HepG2 (cell line): ENCODE measurements at regions not wholly inside any gene's neighbourhood (a gene's known extent, or its start where the extent isn't known, plus 50 kb on each side); places are given as distances from the start of the nearest gene placed in this dataset.

Experiments used
- ATAC-seq: fragments of 200-7000 bp; cut with Tn5 transposase; 3 replicates; pipeline ENCODE4 v1.9.1; 2020; ENCODE audit warnings: mild to moderate bottlenecking, moderate library complexity
- BruUV-seq: library from RNA; stranded (reverse); fragments of 400-500 nt; replicated peaks from 2 replicates; lab custom pipeline; 2021; lab: Mats Ljungman, UMichigan
- CTCF ChIA-PET: fragments of 300-600 bp; formaldehyde crosslinking; extraction: SDS; loops from one replicate; lab custom pipeline; 2021; ENCODE audit warnings: low total read pairs, inconsistent platforms, low intra/inter-chr PET ratio; lab: Yijun Ruan, JAX
- POLR2A ChIA-PET: fragments of 350-600 bp; sonication (Branson Sonifier 250); formaldehyde crosslinking; loops from one replicate; lab custom pipeline; 2020; ENCODE audit warnings: antibody characterized with exemption, inconsistent platforms; lab: Yijun Ruan, JAX
- DNase-seq: peaks from one replicate; pipeline ENCODE4 v3.0.0-alpha.2; 2015; ENCODE audit warnings: low spot score
- FAIRE-seq: peaks from 3 replicates; lab custom pipeline; 2011; peaks lifted over from hg19 to GRCh38; lab: Jason Lieb, UNC
- H2AFZ ChIP-seq: one replicate; pipeline ENCODE4 v1.6.1; 2011; ENCODE audit warnings: low read length, inconsistent platforms
- H3K27ac ChIP-seq: fragments of 300-600 bp; 3 replicates; pipeline ENCODE4 v1.8.0; 2011; ENCODE audit warnings: mixed run types, mild to moderate bottlenecking, mixed read lengths, low read length, inconsistent platforms; ENCODE audit not compliant: insufficient read depth; ENCODE audit errors: extremely low read length
- H3K27me3 ChIP-seq, 2 experiments: fragments of 200-600 bp in 1 of 2; 2 replicates in 1 of 2; 3 replicates in 1 of 2; pipeline versions ENCODE4 v1.6.0 to v1.8.0; 2011; ENCODE audit warnings: low read length in 2 of 2, mild to moderate bottlenecking in 2 of 2, moderate library complexity in 2 of 2, inconsistent platforms in 1 of 2; ENCODE audit not compliant: insufficient read depth in 2 of 2, control insufficient read depth in 1 of 2
- H3K36me3 ChIP-seq, 2 experiments: fragments of 200-600 bp in 1 of 2; replicated peaks in 1 of 2; 2 replicates in 1 of 2; 3 replicates in 1 of 2; pipeline versions ENCODE4 v1.5.1 to v1.8.0; 2011; ENCODE audit warnings: low read length in 2 of 2, inconsistent platforms in 1 of 2; ENCODE audit not compliant: insufficient read depth in 2 of 2, control insufficient read depth in 1 of 2
- H3K4me1 ChIP-seq: 2 replicates; pipeline ENCODE4 v1.5.1; 2012; ENCODE audit warnings: low read length, inconsistent platforms; ENCODE audit not compliant: insufficient read depth
- H3K4me2 ChIP-seq: 2 replicates; pipeline ENCODE4 v1.6.0; 2011; ENCODE audit warnings: low read depth, low read length, inconsistent platforms
- H3K4me3 ChIP-seq, 3 experiments: fragments of 200-600 bp in 1 of 3; sonication (generic), shearing (Covaris generic) in 1 of 3; replicated peaks in 1 of 3; 2 replicates each; pipeline ENCODE4 v1.5.1; 2011 to 2016; ENCODE audit warnings: low read length in 3 of 3, inconsistent platforms in 2 of 3, low read depth in 2 of 3, mild to moderate bottlenecking in 2 of 3, control low read depth in 1 of 3, mixed read lengths in 1 of 3; ENCODE audit not compliant: insufficient read depth in 1 of 3
- H3K79me2 ChIP-seq: one replicate; pipeline ENCODE4 v1.6.1; 2011; ENCODE audit warnings: low read length, inconsistent platforms; ENCODE audit not compliant: insufficient read depth
- H3K9ac ChIP-seq: 2 replicates; pipeline ENCODE4 v1.6.0; 2011; ENCODE audit warnings: mild to moderate bottlenecking, low read depth, low read length, inconsistent platforms; ENCODE audit not compliant: insufficient read depth
- H3K9me3 ChIP-seq: 2 replicates; pipeline ENCODE4 v1.5.1; 2012; ENCODE audit warnings: mild to moderate bottlenecking, low read length
- H4K20me1 ChIP-seq: 2 replicates; pipeline ENCODE4 v1.6.0; 2011; ENCODE audit warnings: inconsistent platforms, mild to moderate bottlenecking, low read length, moderate library complexity; ENCODE audit not compliant: insufficient read depth
- FOSL2 ChIP-seq: sonication (generic); formaldehyde crosslinking; IDR thresholded peaks from 2 replicates; pipeline ENCODE4 v1.4.0; 2020; ENCODE audit warnings: missing genetic modification reagents
- MAFK ChIP-seq, 2 experiments: IDR thresholded peaks in 1 of 2; conservative IDR thresholded peaks in 1 of 2; 2 replicates each; pipeline ENCODE4 v1.6.1; 2011; ENCODE audit warnings: improper control_type of control experiment in 2 of 2, low read length in 2 of 2
- NFATC3 ChIP-seq: sonication (generic); formaldehyde crosslinking; IDR thresholded peaks from 2 replicates; pipeline ENCODE4 v1.5.1; 2020; ENCODE audit warnings: mild to moderate bottlenecking, missing genetic modification reagents
- ZNF30 ChIP-seq: sonication (generic); formaldehyde crosslinking; IDR thresholded peaks from 2 replicates; pipeline ENCODE4 v1.5.0; 2020; ENCODE audit warnings: mild to moderate bottlenecking, missing genetic modification reagents
- ZNF33A ChIP-seq: sonication (generic); formaldehyde crosslinking; IDR thresholded peaks from 2 replicates; pipeline ENCODE4 v1.5.1; 2020; ENCODE audit warnings: missing genetic modification reagents, mild to moderate bottlenecking, moderate library complexity, borderline replicate concordance
- ZNF670 ChIP-seq: sonication (generic); formaldehyde crosslinking; IDR thresholded peaks from 2 replicates; pipeline ENCODE4 v1.8.0; 2022; ENCODE audit warnings: mild to moderate bottlenecking, missing genetic modification reagents, borderline replicate concordance
- ZNF713 ChIP-seq: sonication (generic); formaldehyde crosslinking; IDR thresholded peaks from 2 replicates; pipeline ENCODE4 v1.4.0; 2020; ENCODE audit warnings: mild to moderate bottlenecking, missing genetic modification reagents
- ZNF720 ChIP-seq: sonication (generic); formaldehyde crosslinking; IDR thresholded peaks from 2 replicates; pipeline ENCODE4 v1.4.0; 2020; ENCODE audit warnings: missing genetic modification reagents
- ZNF777 ChIP-seq: sonication (generic); formaldehyde crosslinking; IDR thresholded peaks from 2 replicates; pipeline ENCODE4 v1.4.0; 2020; ENCODE audit warnings: missing genetic modification reagents
- WGBS: methylation state at CpG from one replicate; pipeline ENCODE4 v1.1.6; 2017; ENCODE audit warnings: low lambda C conversion rate; 5-methylcytosine and 5-hydroxymethylcytosine counted together
- in situ Hi-C: cut with HindIII; loops from 2 replicates; pipeline ENCODE4 v1.10.0; 2017; ENCODE audit warnings: low pct_unique_long_range_greater_than_20kb; ENCODE audit not compliant: extremely low pct_ligation_motif_present
- intact Hi-C: fragments of 100-400 bp; cut with micrococcal nuclease; formaldehyde crosslinking; loops from one replicate; pipeline ENCODE4 v1.10.0; 2022; ENCODE audit not compliant: unreplicated experiment
- TF ChIP-seq, protein P1 (sequence below): sonication (generic); formaldehyde crosslinking; IDR thresholded peaks from 2 replicates; pipeline ENCODE4 v1.4.0; 2020; ENCODE audit warnings: missing genetic modification reagents
- TF ChIP-seq, protein P2 (sequence below): sonication (generic); formaldehyde crosslinking; IDR thresholded peaks from 2 replicates; pipeline ENCODE4 v1.4.0; 2020; ENCODE audit warnings: mild to moderate bottlenecking, missing genetic modification reagents

DNA sequence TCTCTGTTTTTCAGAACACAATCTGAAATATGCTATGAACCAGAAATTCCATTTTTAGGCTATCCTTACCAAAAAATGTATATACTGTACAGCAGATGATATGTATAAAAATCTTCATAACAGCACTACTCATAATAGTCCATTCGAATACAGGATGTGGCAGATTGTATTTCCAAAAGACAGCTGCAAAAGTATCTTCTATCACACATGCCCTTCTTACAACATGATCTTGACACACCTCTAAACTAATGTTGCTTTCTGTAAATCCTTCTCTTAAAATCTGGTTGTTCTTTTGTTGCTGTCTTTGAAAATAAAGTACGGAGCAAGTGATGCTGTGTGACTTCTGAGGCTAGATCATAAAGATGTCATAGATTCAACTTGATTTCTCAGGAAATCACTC is 409.9 kb upstream of the LUZP2 start:
- 2% methylated on average over 2 of the region's 2 CpGs for WGBS
- Histone ChIP-seq H3K27ac (no peak overlapping the region), H3K27me3 (no peaks in the 10 kb centered on the region), H3K9me3 (no peaks in the 10 kb centered on the region), H2AFZ (no peak overlapping the region), H4K20me1 (no peaks in the 10 kb centered on the region), H3K79me2 (no peaks in the 10 kb centered on the region), H3K4me2 (no peak overlapping the region), H3K9ac (no peak overlapping the region), H3K36me3 (no peaks in the 10 kb centered on the region), H3K4me1 (no peaks in the 10 kb centered on the region), H3K4me3 (no peak overlapping the region)
- ATAC-seq (no peak), FAIRE-seq (no peak), DNase-seq (no peak)
- in situ Hi-C loops = no loop called here
- no TSS peak for BruUV-seq
- intact Hi-C loops = no loop called here
- TF ChIP-seq ZNF30 (CRISPR knock-in tag) = no peak
- TF ChIP-seq ZNF720 (CRISPR knock-in tag) = no peak
- TF ChIP-seq ZNF713 (CRISPR knock-in tag) = no peak
- TF ChIP-seq MAFK (conservative IDR thresholded peaks at IDR 0.05 in 1 of 2, IDR thresholded peaks at IDR 0.05 in 1 of 2; ENCODE audit: low read length in 2 of 2) = no peak
- TF ChIP-seq FOSL2 (CRISPR knock-in tag) = no peak
- TF ChIP-seq, protein P1, sequence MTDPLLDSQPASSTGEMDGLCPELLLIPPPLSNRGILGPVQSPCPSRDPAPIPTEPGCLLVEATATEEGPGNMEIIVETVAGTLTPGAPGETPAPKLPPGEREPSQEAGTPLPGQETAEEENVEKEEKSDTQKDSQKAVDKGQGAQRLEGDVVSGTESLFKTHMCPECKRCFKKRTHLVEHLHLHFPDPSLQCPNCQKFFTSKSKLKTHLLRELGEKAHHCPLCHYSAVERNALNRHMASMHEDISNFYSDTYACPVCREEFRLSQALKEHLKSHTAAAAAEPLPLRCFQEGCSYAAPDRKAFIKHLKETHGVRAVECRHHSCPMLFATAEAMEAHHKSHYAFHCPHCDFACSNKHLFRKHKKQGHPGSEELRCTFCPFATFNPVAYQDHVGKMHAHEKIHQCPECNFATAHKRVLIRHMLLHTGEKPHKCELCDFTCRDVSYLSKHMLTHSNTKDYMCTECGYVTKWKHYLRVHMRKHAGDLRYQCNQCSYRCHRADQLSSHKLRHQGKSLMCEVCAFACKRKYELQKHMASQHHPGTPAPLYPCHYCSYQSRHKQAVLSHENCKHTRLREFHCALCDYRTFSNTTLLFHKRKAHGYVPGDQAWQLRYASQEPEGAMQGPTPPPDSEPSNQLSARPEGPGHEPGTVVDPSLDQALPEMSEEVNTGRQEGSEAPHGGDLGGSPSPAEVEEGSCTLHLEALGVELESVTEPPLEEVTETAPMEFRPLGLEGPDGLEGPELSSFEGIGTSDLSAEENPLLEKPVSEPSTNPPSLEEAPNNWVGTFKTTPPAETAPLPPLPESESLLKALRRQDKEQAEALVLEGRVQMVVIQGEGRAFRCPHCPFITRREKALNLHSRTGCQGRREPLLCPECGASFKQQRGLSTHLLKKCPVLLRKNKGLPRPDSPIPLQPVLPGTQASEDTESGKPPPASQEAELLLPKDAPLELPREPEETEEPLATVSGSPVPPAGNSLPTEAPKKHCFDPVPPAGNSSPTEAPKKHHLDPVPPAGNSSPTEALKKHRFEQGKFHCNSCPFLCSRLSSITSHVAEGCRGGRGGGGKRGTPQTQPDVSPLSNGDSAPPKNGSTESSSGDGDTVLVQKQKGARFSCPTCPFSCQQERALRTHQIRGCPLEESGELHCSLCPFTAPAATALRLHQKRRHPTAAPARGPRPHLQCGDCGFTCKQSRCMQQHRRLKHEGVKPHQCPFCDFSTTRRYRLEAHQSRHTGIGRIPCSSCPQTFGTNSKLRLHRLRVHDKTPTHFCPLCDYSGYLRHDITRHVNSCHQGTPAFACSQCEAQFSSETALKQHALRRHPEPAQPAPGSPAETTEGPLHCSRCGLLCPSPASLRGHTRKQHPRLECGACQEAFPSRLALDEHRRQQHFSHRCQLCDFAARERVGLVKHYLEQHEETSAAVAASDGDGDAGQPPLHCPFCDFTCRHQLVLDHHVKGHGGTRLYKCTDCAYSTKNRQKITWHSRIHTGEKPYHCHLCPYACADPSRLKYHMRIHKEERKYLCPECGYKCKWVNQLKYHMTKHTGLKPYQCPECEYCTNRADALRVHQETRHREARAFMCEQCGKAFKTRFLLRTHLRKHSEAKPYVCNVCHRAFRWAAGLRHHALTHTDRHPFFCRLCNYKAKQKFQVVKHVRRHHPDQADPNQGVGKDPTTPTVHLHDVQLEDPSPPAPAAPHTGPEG (CRISPR knock-in tag) = no peak
- TF ChIP-seq ZNF33A (CRISPR knock-in tag) = no peak
- no peak for TF ChIP-seq ZNF670 (CRISPR knock-in tag)
- TF ChIP-seq, protein P2, sequence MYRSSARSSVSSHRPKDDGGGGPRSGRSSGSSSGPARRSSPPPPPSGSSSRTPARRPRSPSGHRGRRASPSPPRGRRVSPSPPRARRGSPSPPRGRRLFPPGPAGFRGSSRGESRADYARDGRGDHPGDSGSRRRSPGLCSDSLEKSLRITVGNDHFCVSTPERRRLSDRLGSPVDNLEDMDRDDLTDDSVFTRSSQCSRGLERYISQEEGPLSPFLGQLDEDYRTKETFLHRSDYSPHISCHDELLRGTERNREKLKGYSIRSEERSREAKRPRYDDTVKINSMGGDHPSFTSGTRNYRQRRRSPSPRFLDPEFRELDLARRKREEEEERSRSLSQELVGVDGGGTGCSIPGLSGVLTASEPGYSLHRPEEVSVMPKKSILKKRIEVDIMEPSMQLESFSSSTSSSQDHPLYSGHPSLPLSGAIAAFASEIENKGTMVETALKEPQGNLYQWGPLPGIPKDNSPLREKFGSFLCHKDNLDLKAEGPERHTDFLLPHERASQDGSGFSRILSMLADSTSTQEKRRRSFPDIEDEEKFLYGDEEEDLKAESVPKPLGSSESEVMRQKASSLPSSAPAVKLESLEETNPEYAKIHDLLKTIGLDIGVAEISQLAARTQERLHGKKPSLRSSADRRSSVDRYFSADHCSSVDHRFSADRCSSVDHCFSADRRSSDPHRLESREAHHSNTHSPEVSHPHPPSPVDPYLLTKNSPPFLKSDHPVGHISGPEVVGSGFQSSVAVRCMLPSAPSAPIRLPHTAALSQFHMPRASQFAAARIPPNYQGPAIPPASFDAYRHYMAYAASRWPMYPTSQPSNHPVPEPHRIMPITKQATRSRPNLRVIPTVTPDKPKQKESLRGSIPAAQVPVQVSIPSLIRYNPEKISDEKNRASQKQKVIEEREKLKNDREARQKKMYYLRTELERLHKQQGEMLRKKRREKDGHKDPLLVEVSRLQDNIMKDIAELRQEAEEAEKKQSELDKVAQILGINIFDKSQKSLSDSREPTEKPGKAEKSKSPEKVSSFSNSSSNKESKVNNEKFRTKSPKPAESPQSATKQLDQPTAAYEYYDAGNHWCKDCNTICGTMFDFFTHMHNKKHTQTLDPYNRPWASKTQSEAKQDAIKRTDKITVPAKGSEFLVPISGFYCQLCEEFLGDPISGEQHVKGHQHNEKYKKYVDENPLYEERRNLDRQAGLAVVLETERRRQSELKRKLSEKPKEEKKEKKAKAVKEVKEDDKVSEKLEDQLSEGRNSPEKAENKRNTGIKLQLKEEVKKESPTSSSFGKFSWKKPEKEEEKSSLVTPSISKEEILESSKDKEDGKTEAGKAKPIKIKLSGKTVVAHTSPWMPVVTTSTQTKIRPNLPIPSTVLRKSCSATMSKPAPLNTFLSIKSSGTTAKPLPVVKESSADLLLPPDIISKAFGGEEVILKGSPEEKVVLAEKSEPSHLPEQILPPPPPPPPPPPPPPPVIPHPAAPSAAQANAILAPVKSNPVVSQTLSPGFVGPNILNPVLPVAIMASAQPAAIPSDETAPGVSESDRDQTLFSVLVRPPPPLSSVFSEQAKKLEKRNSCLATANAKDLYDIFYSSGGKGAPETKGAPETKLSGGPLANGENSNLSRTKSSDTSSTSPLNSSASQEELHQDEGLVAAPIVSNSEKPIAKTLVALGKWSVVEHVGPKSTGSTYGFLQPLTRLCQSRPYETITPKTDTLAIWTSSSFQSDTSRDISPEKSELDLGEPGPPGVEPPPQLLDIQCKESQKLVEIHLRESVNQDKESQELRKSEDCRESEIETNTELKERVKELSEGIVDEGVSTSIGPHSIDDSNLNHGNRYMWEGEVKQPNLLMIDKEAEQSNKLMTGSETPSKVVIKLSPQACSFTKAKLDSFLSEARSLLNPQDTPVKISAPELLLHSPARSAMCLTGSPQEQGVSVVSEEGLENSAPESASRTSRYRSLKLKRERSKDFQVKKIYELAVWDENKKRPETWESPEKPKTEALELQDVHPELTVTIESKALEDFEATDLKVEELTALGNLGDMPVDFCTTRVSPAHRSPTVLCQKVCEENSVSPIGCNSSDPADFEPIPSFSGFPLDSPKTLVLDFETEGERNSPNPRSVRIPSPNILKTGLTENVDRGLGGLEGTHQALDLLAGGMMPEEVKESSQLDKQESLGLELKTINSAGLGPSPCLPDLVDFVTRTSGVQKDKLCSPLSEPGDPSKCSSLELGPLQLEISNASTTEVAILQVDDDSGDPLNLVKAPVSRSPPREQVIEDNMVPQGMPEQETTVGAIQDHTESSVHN (CRISPR knock-in tag) = no peak
- TF ChIP-seq NFATC3 (CRISPR knock-in tag) = no peak
- TF ChIP-seq ZNF777 (CRISPR knock-in tag) = no peak
- ChIA-PET POLR2A (no interaction called here), CTCF (no interaction called here)
